K562 (cell line): ENCODE measurements at regions not wholly inside any gene's neighbourhood (a gene's known extent, or its start where the extent isn't known, plus 50 kb on each side); places are given as distances from the start of the nearest gene placed in this dataset.

Experiments used
- ATAC-seq: fragments of 200-7000 bp; cut with Tn5 transposase; 3 replicates; pipeline ENCODE4 v1.9.1; 2020; ENCODE audit warnings: moderate library complexity
- BruUV-seq: library from RNA; stranded (reverse); fragments of 400-500 nt; replicated peaks from 2 replicates; lab custom pipeline; 2021; lab: Mats Ljungman, UMichigan
- CTCF ChIA-PET: fragments of 300-600 bp; formaldehyde crosslinking; extraction: SDS; loops from one replicate; lab custom pipeline; 2021; ENCODE audit warnings: low intra/inter-chr PET ratio; lab: Yijun Ruan, JAX
- POLR2A ChIA-PET: fragments of 300-600, 350-650 bp; sonication (Branson Sonifier 250); formaldehyde crosslinking; extraction: SDS; loops from one replicate; lab custom pipeline; 2021; ENCODE audit warnings: antibody characterized with exemption, inconsistent platforms; lab: Yijun Ruan, JAX
- DNase-seq, 4 experiments: peaks; one replicate each; pipeline versions ENCODE4 v3.0.0 to v3.0.0-alpha.2; 2011 to 2018; ENCODE audit warnings: low spot score in 3 of 4, mixed read lengths in 3 of 4; ENCODE audit errors: extremely low read depth in 1 of 4
- FAIRE-seq: peaks from 2 replicates; lab custom pipeline; 2011; peaks lifted over from hg19 to GRCh38; lab: Jason Lieb, UNC
- H2AFZ ChIP-seq: 2 replicates; pipeline ENCODE4 v1.6.0; 2011; ENCODE audit warnings: low read depth, low read length, control low read depth, inconsistent platforms
- H3K27ac ChIP-seq: fragments of 200-600 bp; 3 replicates; pipeline ENCODE4 v1.8.0; 2011; ENCODE audit warnings: low read depth, mild to moderate bottlenecking, control low read depth, inconsistent platforms, low read length, moderate library complexity, mixed read lengths; ENCODE audit errors: extremely low read depth
- H3K27me3 ChIP-seq, 2 experiments: fragments of 300-600 bp in 1 of 2; 2 replicates in 1 of 2; 3 replicates in 1 of 2; pipeline versions ENCODE4 v1.6.0 to v1.8.0; 2011; ENCODE audit warnings: inconsistent platforms in 2 of 2, low read length in 2 of 2, mild to moderate bottlenecking in 1 of 2, mixed read lengths in 1 of 2, moderate library complexity in 1 of 2; ENCODE audit not compliant: control insufficient read depth in 2 of 2, insufficient read depth in 2 of 2
- H3K36me3 ChIP-seq: fragments of 300-600 bp; 3 replicates; pipeline ENCODE4 v1.8.0; 2011; ENCODE audit warnings: mild to moderate bottlenecking, low read length, inconsistent platforms; ENCODE audit not compliant: control insufficient read depth, insufficient read depth
- H3K4me1 ChIP-seq, 2 experiments: fragments of 200-600 bp in 1 of 2; replicated peaks in 1 of 2; 2 replicates in 1 of 2; 3 replicates in 1 of 2; pipeline versions ENCODE4 v1.5.1 to v1.8.0; 2011; ENCODE audit warnings: inconsistent platforms in 2 of 2, low read length in 2 of 2, mild to moderate bottlenecking in 1 of 2, mixed read lengths in 1 of 2, moderate library complexity in 1 of 2; ENCODE audit not compliant: control insufficient read depth in 2 of 2, insufficient read depth in 2 of 2
- H3K4me2 ChIP-seq: 2 replicates; pipeline ENCODE4 v1.6.1; 2011; ENCODE audit warnings: low read length, control low read depth, inconsistent platforms, mixed read lengths; ENCODE audit not compliant: insufficient read depth
- H3K4me3 ChIP-seq: fragments of 200-600 bp; sonication (generic), shearing (Covaris generic); 2 replicates; pipeline ENCODE4 v1.5.1; 2016; ENCODE audit warnings: control low read depth, inconsistent platforms
- H3K79me2 ChIP-seq: fragments of 200-600 bp; 3 replicates; pipeline ENCODE4 v1.8.0; 2011; ENCODE audit warnings: low read length, inconsistent platforms; ENCODE audit not compliant: control insufficient read depth, insufficient read depth
- H3K9ac ChIP-seq, 2 experiments: 2 replicates each; pipeline versions ENCODE4 v1.6.0 to v1.6.1; 2011; ENCODE audit warnings: low read depth in 2 of 2, low read length in 2 of 2, control low read depth in 1 of 2, inconsistent platforms in 1 of 2, mild to moderate bottlenecking in 1 of 2, mixed read lengths in 1 of 2; ENCODE audit not compliant: insufficient read depth in 1 of 2
- H3K9me1 ChIP-seq: one replicate; pipeline ENCODE4 v1.6.0; 2011; ENCODE audit warnings: inconsistent platforms, mild to moderate bottlenecking, low read length, moderate library complexity; ENCODE audit not compliant: control insufficient read depth, insufficient read depth
- H3K9me3 ChIP-seq: replicated peaks from 2 replicates; pipeline ENCODE4 v1.5.1; 2011; ENCODE audit warnings: low read depth, low read length, inconsistent platforms; ENCODE audit not compliant: control insufficient read depth, insufficient read depth
- H4K20me1 ChIP-seq: replicated peaks from 2 replicates; pipeline ENCODE4 v1.6.1; 2011; ENCODE audit warnings: low read length, inconsistent platforms, mixed read lengths; ENCODE audit not compliant: control insufficient read depth, insufficient read depth
- ELK3 ChIP-seq: fragments of 450-650 bp; formaldehyde crosslinking; IDR thresholded peaks from 2 replicates; pipeline ENCODE4 v1.4.0; 2020; ENCODE audit warnings: mild to moderate bottlenecking
- ETS2 ChIP-seq: IDR thresholded peaks from 2 replicates; pipeline ENCODE4 v1.6.1; 2016; ENCODE audit warnings: borderline replicate concordance, missing genetic modification characterization, mild to moderate bottlenecking, moderate library complexity, missing compliant biosample characterization; ENCODE audit not compliant: poor library complexity, severe bottlenecking
- FOXO4 ChIP-seq: fragments of 450-650 bp; formaldehyde crosslinking; IDR thresholded peaks from 2 replicates; pipeline ENCODE4 v1.4.0; 2020; ENCODE audit warnings: mild to moderate bottlenecking, moderate library complexity
- MTA3 ChIP-seq: fragments of 450-650 bp; formaldehyde crosslinking; IDR thresholded peaks from 2 replicates; pipeline ENCODE4 v1.6.1; 2017; ENCODE audit warnings: mild to moderate bottlenecking, borderline replicate concordance
- NR2C2 ChIP-seq, 2 experiments: fragments of 200-800 bp in 1 of 2; sonication (Bioruptor generic) in 1 of 2; sonication (generic) in 1 of 2; formaldehyde crosslinking in 1 of 2; IDR thresholded peaks; 2 replicates each; pipeline versions ENCODE4 v1.6.1 to v1.8.0; 2016 to 2022; ENCODE audit warnings: mild to moderate bottlenecking in 1 of 2, missing compliant biosample characterization in 1 of 2, missing genetic modification characterization in 1 of 2, missing genetic modification reagents in 1 of 2
- RNF2 ChIP-seq: sonication (generic); IDR thresholded peaks from 2 replicates; pipeline ENCODE4 v1.6.1; 2016
- SAFB ChIP-seq: fragments of 200-400 bp; formaldehyde crosslinking; IDR thresholded peaks from 2 replicates; pipeline ENCODE4 v1.6.1; 2017; ENCODE audit warnings: low read depth, low read length, borderline replicate concordance
- SETDB1 ChIP-seq: IDR thresholded peaks from one replicate; pipeline ENCODE4 v1.6.1; 2012; ENCODE audit warnings: low read length, control low read depth, inconsistent platforms
- SMARCE1 ChIP-seq: fragments of 450-650 bp; IDR thresholded peaks from 2 replicates; pipeline ENCODE4 v1.7.1; 2016; ENCODE audit warnings: mild to moderate bottlenecking
- ZBED1 ChIP-seq: IDR thresholded peaks from 2 replicates; pipeline ENCODE4 v1.6.1; 2014
- ZNF124 ChIP-seq: sonication (generic); formaldehyde crosslinking; IDR thresholded peaks from 2 replicates; pipeline ENCODE4 v1.8.1; 2022; ENCODE audit warnings: missing genetic modification reagents
- ZNF277 ChIP-seq: fragments of 250-450 bp; sonication (Bioruptor Pico); IDR thresholded peaks from 2 replicates; pipeline ENCODE4 v1.8.0; 2022; ENCODE audit warnings: inconsistent platforms, mild to moderate bottlenecking, moderate library complexity, borderline replicate concordance
- ZNF668 ChIP-seq: fragments of 250-450 bp; sonication (Bioruptor Pico); IDR thresholded peaks from 2 replicates; pipeline ENCODE4 v1.8.0; 2022; ENCODE audit warnings: mild to moderate bottlenecking, inconsistent platforms
- WGBS: fragments of 100-300 bp; shearing (Covaris generic); methylation state at CpG from one replicate; pipeline ENCODE4 v1.1.6; 2016; ENCODE audit warnings: low coverage, mixed read lengths; ENCODE audit not compliant: insufficient coverage; ENCODE audit errors: missing lambda C conversion rate; 5-methylcytosine and 5-hydroxymethylcytosine counted together
- in situ Hi-C: fragments of 300-500 bp; cut with MboI; formaldehyde crosslinking; loops from 4 replicates; pipeline ENCODE4 v1.15.0; 2018; ENCODE audit warnings: inconsistent platforms, mixed read lengths
- intact Hi-C: fragments of 100-400 bp; cut with micrococcal nuclease; formaldehyde crosslinking; loops from 2 replicates; pipeline ENCODE4 v1.14.2; 2022

GRCh38 chr6:766625-767024 is 73.7 kb upstream of the EXOC2 start:
- BruUV-seq, result no TSS peak
- TF ChIP-seq RNF2 (no peak), SETDB1 (no peak), ELK3 (CRISPR knock-in tag) (no peak), SMARCE1 (no peak), FOXO4 (no peak), SAFB (no peak), ZNF277 (no peak), ZNF124 (CRISPR knock-in tag) (no peak), MTA3 (no peak), NR2C2 (CRISPR knock-in tag; IDR thresholded peaks at IDR 0.05) (no peak), NR2C2 (tag; IDR thresholded peaks at IDR 0.05) (no peak), ZNF668 (CRISPR knock-in tag) (no peak), ZBED1 (no peak), ETS2 (tag) (no peak)
- H3K9me1 ChIP-seq, result no peaks in the 10 kb centered on the region
- CTCF ChIA-PET, result no interaction called here
- no peaks in the 10 kb centered on the region for H3K79me2 ChIP-seq
- H3K27me3 ChIP-seq, result peaks cover 33 to 41% of the 10 kb centered on the region in 2 experiments
- ATAC-seq (no peak), FAIRE-seq (no peak), DNase-seq (no peak)
- in situ Hi-C loops, result no loop called here
- no peak overlapping the region for H3K4me3 ChIP-seq
- POLR2A ChIA-PET, result no interaction called here
- no peaks in the 10 kb centered on the region for H3K36me3 ChIP-seq
- 1% methylated on average over 5 of the region's 5 CpGs for WGBS
- H3K4me1 ChIP-seq, result no peaks in the 10 kb centered on the region; a peak in 1 of 5 replicates
- H3K27ac ChIP-seq, result no peak overlapping the region
- no peak overlapping the region for H3K4me2 ChIP-seq
- intact Hi-C loops, result no loop called here
- no peaks in the 10 kb centered on the region for H3K9me3 ChIP-seq
- no peak overlapping the region for H3K9ac ChIP-seq
- H4K20me1 ChIP-seq, result no peaks in the 10 kb centered on the region
- H2AFZ ChIP-seq, result no peak overlapping the region
